IMR-90 (cell line): ENCODE measurements at regions not wholly inside any gene's neighbourhood (a gene's known extent, or its start where the extent isn't known, plus 50 kb on each side); places are given as distances from the start of the nearest gene placed in this dataset.

Experiments used
- ATAC-seq: fragments of 200-7000 bp; cut with Tn5 transposase; 2 replicates; pipeline ENCODE4 v1.9.1; 2020; ENCODE audit warnings: low read depth, mild to moderate bottlenecking, moderate library complexity
- BruUV-seq: library from RNA; stranded (reverse); fragments of 400-500 nt; replicated peaks from 2 replicates; lab custom pipeline; 2021; lab: Mats Ljungman, UMichigan
- CTCF ChIA-PET: fragments of 300-600 bp; formaldehyde crosslinking; extraction: SDS; loops from one replicate; lab custom pipeline; 2021; ENCODE audit warnings: antibody characterized with exemption; lab: Yijun Ruan, JAX
- POLR2A ChIA-PET: fragments of 300-600 bp; sonication (Branson Sonifier 250); formaldehyde crosslinking; loops from one replicate; lab custom pipeline; 2022; ENCODE audit warnings: antibody characterized with exemption; ENCODE audit not compliant: unreplicated experiment; lab: Charles Lee
- DNase-seq: peaks from one replicate; pipeline ENCODE4 v3.0.0; 2013
- H2AFZ ChIP-seq: replicated peaks from 2 replicates; pipeline ENCODE3; 2013; ENCODE audit warnings: low read length, mild to moderate bottlenecking; ENCODE audit not compliant: poor library complexity
- H2AK5ac ChIP-seq: 2 replicates; pipeline ENCODE4 v1.6.1; 2013; ENCODE audit warnings: low read depth, low read length, inconsistent platforms
- H2AK9ac ChIP-seq: replicated peaks from 2 replicates; pipeline ENCODE3; 2013; ENCODE audit warnings: mild to moderate bottlenecking, low read depth, low read length, moderate library complexity; ENCODE audit not compliant: poor library complexity
- H2BK120ac ChIP-seq: 2 replicates; pipeline ENCODE4 v1.6.1; 2013; ENCODE audit warnings: low read depth, low read length, inconsistent platforms
- H2BK15ac ChIP-seq: 3 replicates; pipeline ENCODE4 v1.6.1; 2013; ENCODE audit warnings: low read depth, low read length, inconsistent platforms
- H2BK20ac ChIP-seq: 2 replicates; pipeline ENCODE4 v1.6.1; 2013; ENCODE audit warnings: low read depth, mild to moderate bottlenecking, inconsistent platforms, low read length, moderate library complexity
- H2BK5ac ChIP-seq: 2 replicates; pipeline ENCODE4 v1.6.1; 2013; ENCODE audit warnings: mild to moderate bottlenecking, low read depth, low read length, inconsistent platforms; ENCODE audit not compliant: poor library complexity, severe bottlenecking
- H3K14ac ChIP-seq: replicated peaks from 2 replicates; pipeline ENCODE4 v1.6.1; 2013; ENCODE audit warnings: low read depth, low read length, inconsistent platforms
- H3K18ac ChIP-seq: 2 replicates; pipeline ENCODE4 v1.6.1; 2013; ENCODE audit warnings: low read depth, low read length, control low read depth
- H3K23ac ChIP-seq: 2 replicates; pipeline ENCODE4 v1.6.1; 2013; ENCODE audit warnings: low read depth, low read length, inconsistent platforms
- H3K27ac ChIP-seq: 2 replicates; pipeline ENCODE4 v1.5.1; 2013; ENCODE audit warnings: mild to moderate bottlenecking, control low read depth, low read length; ENCODE audit not compliant: insufficient read depth
- H3K27me3 ChIP-seq: 2 replicates; pipeline ENCODE4 v1.6.1; 2013; ENCODE audit warnings: low read length; ENCODE audit not compliant: control insufficient read depth, insufficient read depth
- H3K36me3 ChIP-seq: 2 replicates; pipeline ENCODE4 v1.6.1; 2013; ENCODE audit warnings: low read length, mixed read lengths; ENCODE audit not compliant: control insufficient read depth, insufficient read depth
- H3K4ac ChIP-seq: 2 replicates; pipeline ENCODE4 v1.6.1; 2013; ENCODE audit warnings: low read depth, low read length, inconsistent platforms
- H3K4me1 ChIP-seq: 2 replicates; pipeline ENCODE4 v1.6.1; 2013; ENCODE audit warnings: low read length, mixed read lengths; ENCODE audit not compliant: control insufficient read depth, insufficient read depth
- H3K4me2 ChIP-seq: 2 replicates; pipeline ENCODE4 v1.6.1; 2013; ENCODE audit warnings: low read depth, mild to moderate bottlenecking, control low read depth, low read length, moderate library complexity
- H3K4me3 ChIP-seq: 2 replicates; pipeline ENCODE4 v1.5.1; 2013; ENCODE audit warnings: low read depth, mild to moderate bottlenecking, control low read depth, low read length, moderate library complexity; ENCODE audit not compliant: insufficient read depth
- H3K56ac ChIP-seq: 2 replicates; pipeline ENCODE4 v1.6.1; 2013; ENCODE audit warnings: low read length, inconsistent platforms; ENCODE audit not compliant: insufficient read depth; ENCODE audit errors: extremely low read depth
- H3K79me1 ChIP-seq, 2 experiments: 2 replicates each; pipeline ENCODE4 v1.6.1; 2013; ENCODE audit warnings: low read length in 2 of 2, inconsistent platforms in 1 of 2, low read depth in 1 of 2
- H3K9ac ChIP-seq: 2 replicates; pipeline ENCODE4 v1.6.1; 2013; ENCODE audit warnings: low read depth, low read length, control low read depth
- H3K9me1 ChIP-seq: 2 replicates; pipeline ENCODE4 v1.6.1; 2013; ENCODE audit warnings: low read length, inconsistent platforms; ENCODE audit not compliant: insufficient read depth
- H3K9me3 ChIP-seq: 2 replicates; pipeline ENCODE4 v1.6.1; 2013; ENCODE audit warnings: low read length; ENCODE audit not compliant: control insufficient read depth, insufficient read depth
- H4K20me1 ChIP-seq: 2 replicates; pipeline ENCODE4 v1.6.1; 2013; ENCODE audit warnings: low read length, inconsistent platforms; ENCODE audit not compliant: insufficient read depth
- H4K5ac ChIP-seq: 2 replicates; pipeline ENCODE4 v1.6.1; 2013; ENCODE audit warnings: mild to moderate bottlenecking, low read depth, low read length, control low read depth
- H4K8ac ChIP-seq, 2 experiments: 2 replicates each; pipeline ENCODE4 v1.6.1; 2013; ENCODE audit warnings: low read depth in 2 of 2, low read length in 2 of 2, control low read depth in 1 of 2, inconsistent platforms in 1 of 2
- H4K91ac ChIP-seq: 2 replicates; pipeline ENCODE4 v1.6.1; 2013; ENCODE audit warnings: low read depth, low read length, inconsistent platforms; ENCODE audit not compliant: insufficient read depth
- BHLHE40 ChIP-seq: fragments of 150-350 bp; IDR thresholded peaks from 2 replicates; pipeline ENCODE4 v1.6.1; 2016; ENCODE audit warnings: mild to moderate bottlenecking, low read depth, low read length
- CEBPB ChIP-seq: IDR thresholded peaks from 2 replicates; pipeline ENCODE4 v1.6.1; 2012; ENCODE audit warnings: low read depth, low read length, improper control_type of control experiment
- CHD1 ChIP-seq: IDR thresholded peaks from 2 replicates; pipeline ENCODE4 v1.6.1; 2012; ENCODE audit warnings: low read depth, low read length, improper control_type of control experiment
- FOS ChIP-seq: fragments of 150-350 bp; IDR thresholded peaks from 2 replicates; pipeline ENCODE4 v1.6.1; 2016; ENCODE audit warnings: low read depth, low read length
- MAFK ChIP-seq: IDR thresholded peaks from 2 replicates; pipeline ENCODE4 v1.6.1; 2012; ENCODE audit warnings: low read depth, low read length, improper control_type of control experiment
- MAZ ChIP-seq: IDR thresholded peaks from 2 replicates; pipeline ENCODE4 v1.6.1; 2012; ENCODE audit warnings: low read depth, mild to moderate bottlenecking, low read length, improper control_type of control experiment, moderate library complexity, borderline replicate concordance
- MXI1 ChIP-seq: IDR thresholded peaks from 2 replicates; pipeline ENCODE4 v1.6.1; 2012; ENCODE audit warnings: low read depth, mild to moderate bottlenecking, low read length, moderate library complexity, borderline replicate concordance
- NFE2L2 ChIP-seq: fragments of 150-350 bp; IDR thresholded peaks from 2 replicates; pipeline ENCODE4 v1.6.1; 2016; ENCODE audit warnings: low read depth, mild to moderate bottlenecking, low read length
- POLR2A ChIP-seq: IDR thresholded peaks from 2 replicates; pipeline ENCODE4 v1.6.1; 2012; ENCODE audit warnings: mild to moderate bottlenecking, low read depth, low read length
- RAD21 ChIP-seq: IDR thresholded peaks from 2 replicates; pipeline ENCODE4 v1.6.1; 2012; ENCODE audit warnings: low read length, improper control_type of control experiment
- RCOR1 ChIP-seq: IDR thresholded peaks from 2 replicates; pipeline ENCODE4 v1.6.1; 2012; ENCODE audit warnings: mild to moderate bottlenecking, low read length, improper control_type of control experiment; ENCODE audit not compliant: insufficient replicate concordance
- RFX5 ChIP-seq: IDR thresholded peaks from 2 replicates; pipeline ENCODE4 v1.8.0; 2012; ENCODE audit warnings: low read depth, mild to moderate bottlenecking, low read length, moderate library complexity
- SMC3 ChIP-seq: fragments of 150-350 bp; IDR thresholded peaks from 2 replicates; pipeline ENCODE4 v1.6.1; 2016; ENCODE audit warnings: low read depth, mild to moderate bottlenecking, antibody characterized with exemption, low read length, moderate library complexity
- WGBS, 2 experiments: methylation state at CpG; one replicate each; pipeline versions ENCODE4 v1.1.5 to v1.1.7; 2013; ENCODE audit warnings: missing lambda C conversion rate in 2 of 2; ENCODE audit not compliant: insufficient read length in 1 of 2; ENCODE audit errors: extremely low coverage in 2 of 2; 5-methylcytosine and 5-hydroxymethylcytosine counted together
- dilution Hi-C: fragments of 300-500 bp; cut with HindIII; formaldehyde crosslinking; loops from one replicate; pipeline ENCODE4 v1.14.3; 2018; ENCODE audit warnings: low sequenced_read_pairs; ENCODE audit not compliant: unreplicated experiment
- in situ Hi-C: fragments of 300-500 bp; cut with MboI; formaldehyde crosslinking; loops from 3 replicates; pipeline ENCODE4 v1.14.3; 2019; ENCODE audit warnings: low sequenced_read_pairs, inconsistent platforms, mixed read lengths
- intact Hi-C: fragments of 100-400 bp; cut with micrococcal nuclease; formaldehyde crosslinking; loops from 2 replicates; pipeline ENCODE4 v1.10.0; 2022
- TF ChIP-seq, protein P1 (sequence below): fragments of 150-350 bp; IDR thresholded peaks from 2 replicates; pipeline ENCODE4 v1.6.1; 2016; ENCODE audit warnings: low read depth, mild to moderate bottlenecking, low read length, moderate library complexity, borderline replicate concordance
- TF ChIP-seq, protein P2 (sequence below): fragments of 150-350 bp; IDR thresholded peaks from 2 replicates; pipeline ENCODE4 v1.6.1; 2017; ENCODE audit warnings: mild to moderate bottlenecking, antibody characterized with exemption, low read length, low read depth
- TF ChIP-seq, protein P3 (sequence below): conservative IDR thresholded peaks from 2 replicates; pipeline ENCODE4 v1.5.1; 2012; ENCODE audit warnings: mild to moderate bottlenecking, low read depth, low read length, improper control_type of control experiment

DNA sequence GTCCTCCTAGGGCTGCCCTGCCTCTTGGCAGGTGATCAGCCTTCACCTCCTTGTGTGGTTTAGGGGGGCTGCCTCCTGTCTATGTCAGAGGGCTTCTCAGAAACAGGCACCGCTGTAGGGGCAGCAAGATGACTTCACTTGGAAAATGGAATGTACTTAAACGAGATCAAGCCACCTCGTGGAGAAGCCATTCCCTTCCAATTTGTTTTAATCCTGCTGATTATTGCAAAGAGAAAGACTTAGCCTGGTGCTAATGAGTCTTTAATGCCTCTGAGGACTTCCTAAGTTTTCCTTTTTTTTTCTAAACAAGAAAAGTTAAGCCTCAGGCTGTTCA is 62.3 kb upstream of the RFLNA start:
- no peaks in the 10 kb centered on the region for H3K79me1 ChIP-seq
- no peak overlapping the region for H4K8ac ChIP-seq
- no peak overlapping the region for H2BK5ac ChIP-seq
- intact Hi-C loops (no loop called here), in situ Hi-C loops (no loop called here), dilution Hi-C loops (no loop called here)
- no peaks in the 10 kb centered on the region for H3K36me3 ChIP-seq
- H4K20me1 ChIP-seq: no peaks in the 10 kb centered on the region
- DNase-seq (no peak), ATAC-seq (no peak)
- H3K9me3 ChIP-seq: peaks cover 7% of the 10 kb centered on the region
- no peak overlapping the region; the same call in 2 of the 3 replicates for H2BK15ac ChIP-seq
- H3K14ac ChIP-seq: 0 out of 2 replicates have a peak overlapping the region, but pooled peaks have one; percentile 30
- H2BK20ac ChIP-seq: peak overlapping the region; percentile 31; the same call in 1 of the 2 replicates
- no peak overlapping the region for H3K27ac ChIP-seq
- H2AK9ac ChIP-seq: no peak overlapping the region
- no peak overlapping the region for H3K4me2 ChIP-seq
- TF ChIP-seq RAD21 (no peak), POLR2A (no peak), CHD1 (no peak), SMC3 (no peak), RFX5 (no peak), MAFK (no peak), BHLHE40 (no peak), FOS (no peak), CEBPB (no peak), MAZ (no peak), MXI1 (no peak), RCOR1 (no peak), NFE2L2 (no peak)
- TF ChIP-seq, protein P1, sequence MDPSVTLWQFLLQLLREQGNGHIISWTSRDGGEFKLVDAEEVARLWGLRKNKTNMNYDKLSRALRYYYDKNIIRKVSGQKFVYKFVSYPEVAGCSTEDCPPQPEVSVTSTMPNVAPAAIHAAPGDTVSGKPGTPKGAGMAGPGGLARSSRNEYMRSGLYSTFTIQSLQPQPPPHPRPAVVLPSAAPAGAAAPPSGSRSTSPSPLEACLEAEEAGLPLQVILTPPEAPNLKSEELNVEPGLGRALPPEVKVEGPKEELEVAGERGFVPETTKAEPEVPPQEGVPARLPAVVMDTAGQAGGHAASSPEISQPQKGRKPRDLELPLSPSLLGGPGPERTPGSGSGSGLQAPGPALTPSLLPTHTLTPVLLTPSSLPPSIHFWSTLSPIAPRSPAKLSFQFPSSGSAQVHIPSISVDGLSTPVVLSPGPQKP: no peak
- TF ChIP-seq, protein P2, sequence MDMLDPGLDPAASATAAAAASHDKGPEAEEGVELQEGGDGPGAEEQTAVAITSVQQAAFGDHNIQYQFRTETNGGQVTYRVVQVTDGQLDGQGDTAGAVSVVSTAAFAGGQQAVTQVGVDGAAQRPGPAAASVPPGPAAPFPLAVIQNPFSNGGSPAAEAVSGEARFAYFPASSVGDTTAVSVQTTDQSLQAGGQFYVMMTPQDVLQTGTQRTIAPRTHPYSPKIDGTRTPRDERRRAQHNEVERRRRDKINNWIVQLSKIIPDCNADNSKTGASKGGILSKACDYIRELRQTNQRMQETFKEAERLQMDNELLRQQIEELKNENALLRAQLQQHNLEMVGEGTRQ: no peak
- TF ChIP-seq, protein P3, sequence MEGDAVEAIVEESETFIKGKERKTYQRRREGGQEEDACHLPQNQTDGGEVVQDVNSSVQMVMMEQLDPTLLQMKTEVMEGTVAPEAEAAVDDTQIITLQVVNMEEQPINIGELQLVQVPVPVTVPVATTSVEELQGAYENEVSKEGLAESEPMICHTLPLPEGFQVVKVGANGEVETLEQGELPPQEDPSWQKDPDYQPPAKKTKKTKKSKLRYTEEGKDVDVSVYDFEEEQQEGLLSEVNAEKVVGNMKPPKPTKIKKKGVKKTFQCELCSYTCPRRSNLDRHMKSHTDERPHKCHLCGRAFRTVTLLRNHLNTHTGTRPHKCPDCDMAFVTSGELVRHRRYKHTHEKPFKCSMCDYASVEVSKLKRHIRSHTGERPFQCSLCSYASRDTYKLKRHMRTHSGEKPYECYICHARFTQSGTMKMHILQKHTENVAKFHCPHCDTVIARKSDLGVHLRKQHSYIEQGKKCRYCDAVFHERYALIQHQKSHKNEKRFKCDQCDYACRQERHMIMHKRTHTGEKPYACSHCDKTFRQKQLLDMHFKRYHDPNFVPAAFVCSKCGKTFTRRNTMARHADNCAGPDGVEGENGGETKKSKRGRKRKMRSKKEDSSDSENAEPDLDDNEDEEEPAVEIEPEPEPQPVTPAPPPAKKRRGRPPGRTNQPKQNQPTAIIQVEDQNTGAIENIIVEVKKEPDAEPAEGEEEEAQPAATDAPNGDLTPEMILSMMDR: no peak
- H3K4me3 ChIP-seq: no peak overlapping the region
- no peak overlapping the region for H2AK5ac ChIP-seq
- POLR2A ChIA-PET: no interaction called here
- no CpG with 5 or more reads among the region's 3 CpGs for WGBS, 2 experiments
- H3K9me1 ChIP-seq: no peaks in the 10 kb centered on the region
- H4K5ac ChIP-seq: no peak overlapping the region; the same call in 1 of the 2 replicates
- no peak overlapping the region for H3K23ac ChIP-seq
- peak overlapping the region; percentile 18; the same call in 1 of the 2 replicates for H4K91ac ChIP-seq
- no peak overlapping the region for H2AFZ ChIP-seq
- no peak overlapping the region for H3K9ac ChIP-seq
- H3K4me1 ChIP-seq: peaks cover 11% of the 10 kb centered on the region
- no peak overlapping the region for H3K56ac ChIP-seq
- no peak overlapping the region for H3K4ac ChIP-seq
- no peak overlapping the region for H2BK120ac ChIP-seq
- BruUV-seq: no TSS peak
- H3K27me3 ChIP-seq: peaks cover 2% of the 10 kb centered on the region; the same call in 1 of the 2 replicates
- CTCF ChIA-PET: no interaction called here
- H3K18ac ChIP-seq: no peak overlapping the region; the same call in 1 of the 2 replicates
